ENCODE measurements at regions not wholly inside any gene's neighbourhood (a gene's known extent, or its start where the extent isn't known, plus 50 kb on each side); places are given as distances from the start of the nearest gene placed in this dataset.

GRCh38 chr18:78649421-78649820, 330.2 kb upstream of the SALL3 start:
- H3K27ac Mint-ChIP-seq, result no peak overlapping the region
- no peaks in the 10 kb centered on the region for H3K27me3 Mint-ChIP-seq (ENCODE audit: low read depth)
- H3K36me3 Mint-ChIP-seq (ENCODE audit: insufficient read depth in 2 of 2), result peaks cover 0 to 2% of the 10 kb centered on the region in 2 donors
- no peak for DNase-seq
- no peaks in the 10 kb centered on the region for H3K4me1 Mint-ChIP-seq (ENCODE audit: low read depth)
- H3K4me3 Mint-ChIP-seq, result no peak overlapping the region
- ATAC-seq (replicated peaks in 1 of 2), result no peak
- H3K9me3 Mint-ChIP-seq, result peaks cover 2% of the 10 kb centered on the region in 2 donors

- Mint-ChIP-seq H3K4me3 (no peak overlapping the region), H3K27me3 (ENCODE audit: low read depth) (no peaks in the 10 kb centered on the region), H3K27ac (no peak overlapping the region), H3K36me3 (ENCODE audit: insufficient read depth in 2 of 2) (peaks cover 0 to 2% of the 10 kb centered on the region in 2 donors), H3K9me3 (peaks cover 2% of the 10 kb centered on the region in 2 donors), H3K4me1 (ENCODE audit: low read depth) (no peaks in the 10 kb centered on the region)
- ATAC-seq (replicated peaks in 1 of 2) (no peak), DNase-seq (no peak)
Measured at GRCh38 chr18:78650926-78651325, 328.7 kb upstream of the SALL3 start.

- DNase-seq (no peak), ATAC-seq (replicated peaks in 1 of 2) (no peak)
- H3K9me3 Mint-ChIP-seq, result peaks cover 2% of the 10 kb centered on the region in 2 donors
- H3K4me3 Mint-ChIP-seq, result no peak overlapping the region
- no peaks in the 10 kb centered on the region for H3K4me1 Mint-ChIP-seq (ENCODE audit: low read depth)
- H3K27ac Mint-ChIP-seq, result no peak overlapping the region
- peaks cover 1 to 2% of the 10 kb centered on the region in 2 donors for H3K36me3 Mint-ChIP-seq (ENCODE audit: insufficient read depth in 2 of 2)
- H3K27me3 Mint-ChIP-seq (ENCODE audit: low read depth), result no peaks in the 10 kb centered on the region
Measured at GRCh38 chr18:78652001-78652545, 327.5 kb upstream of the SALL3 start.

- Mint-ChIP-seq H3K9me3 (peaks cover 0 to 2% of the 10 kb centered on the region in 2 donors), H3K27ac (no peak overlapping the region), H3K36me3 (ENCODE audit: insufficient read depth in 2 of 2) (peaks cover 1 to 2% of the 10 kb centered on the region in 2 donors), H3K4me3 (no peak overlapping the region), H3K27me3 (ENCODE audit: low read depth) (peaks cover 4% of the 10 kb centered on the region), H3K4me1 (ENCODE audit: low read depth) (no peaks in the 10 kb centered on the region)
- no peak for ATAC-seq (replicated peaks in 1 of 2)
- DNase-seq, result no peak
Measured at GRCh38 chr18:78655921-78656320, 323.7 kb upstream of the SALL3 start.

GRCh38 chr18:78656346-78656925, 323.2 kb upstream of the SALL3 start:
- no peaks in the 10 kb centered on the region for H3K4me1 Mint-ChIP-seq (ENCODE audit: low read depth)
- peaks cover 0 to 2% of the 10 kb centered on the region in 2 donors for H3K9me3 Mint-ChIP-seq
- H3K36me3 Mint-ChIP-seq (ENCODE audit: insufficient read depth in 2 of 2), result peaks cover 1 to 2% of the 10 kb centered on the region in 2 donors
- DNase-seq (no peak), ATAC-seq (replicated peaks in 1 of 2) (no peak)
- peaks cover 5% of the 10 kb centered on the region for H3K27me3 Mint-ChIP-seq (ENCODE audit: low read depth)
- H3K4me3 Mint-ChIP-seq, result no peak overlapping the region
- H3K27ac Mint-ChIP-seq, result no peak overlapping the region

GRCh38 chr18:78658531-78658930, 321.1 kb upstream of the SALL3 start:
- Mint-ChIP-seq H3K4me1 (ENCODE audit: low read depth) (no peaks in the 10 kb centered on the region), H3K27me3 (ENCODE audit: low read depth) (peaks cover 5% of the 10 kb centered on the region), H3K27ac (no peak overlapping the region), H3K4me3 (no peak overlapping the region), H3K9me3 (no peaks in the 10 kb centered on the region), H3K36me3 (ENCODE audit: insufficient read depth in 2 of 2) (peaks cover 0 to 1% of the 10 kb centered on the region in 2 donors)
- no peak for DNase-seq
- no peak for ATAC-seq (replicated peaks in 1 of 2)

- ATAC-seq (replicated peaks in 1 of 2) (no peak), DNase-seq (no peak)
- Mint-ChIP-seq H3K9me3 (no peaks in the 10 kb centered on the region), H3K4me3 (no peak overlapping the region), H3K4me1 (ENCODE audit: low read depth) (no peaks in the 10 kb centered on the region), H3K27ac (no peak overlapping the region), H3K27me3 (ENCODE audit: low read depth) (peaks cover 5% of the 10 kb centered on the region), H3K36me3 (ENCODE audit: insufficient read depth in 2 of 2) (peaks cover 0 to 1% of the 10 kb centered on the region in 2 donors)
Measured at GRCh38 chr18:78659057-78659456, 320.6 kb upstream of the SALL3 start.

- peaks cover 5% of the 10 kb centered on the region for H3K27me3 Mint-ChIP-seq (ENCODE audit: low read depth)
- peak; percentile 8 to 21 for DNase-seq
- peaks cover 0 to 1% of the 10 kb centered on the region in 2 donors for H3K36me3 Mint-ChIP-seq (ENCODE audit: insufficient read depth in 2 of 2)
- no peak overlapping the region for H3K27ac Mint-ChIP-seq
- H3K9me3 Mint-ChIP-seq, result no peaks in the 10 kb centered on the region
- no peak overlapping the region for H3K4me3 Mint-ChIP-seq
- no peak for ATAC-seq (replicated peaks in 1 of 2)
- no peaks in the 10 kb centered on the region for H3K4me1 Mint-ChIP-seq (ENCODE audit: low read depth)
Measured at GRCh38 chr18:78659748-78660147, 319.9 kb upstream of the SALL3 start.

GRCh38 chr18:78660311-78660710, 319.3 kb upstream of the SALL3 start:
- no peaks in the 10 kb centered on the region for H3K4me1 Mint-ChIP-seq (ENCODE audit: low read depth)
- no peak overlapping the region for H3K27ac Mint-ChIP-seq
- no peak for ATAC-seq (replicated peaks in 1 of 2)
- DNase-seq, result no peak
- no peaks in the 10 kb centered on the region for H3K9me3 Mint-ChIP-seq
- peaks cover 5% of the 10 kb centered on the region for H3K27me3 Mint-ChIP-seq (ENCODE audit: low read depth)
- peaks cover 0 to 1% of the 10 kb centered on the region in 2 donors for H3K36me3 Mint-ChIP-seq (ENCODE audit: insufficient read depth in 2 of 2)
- H3K4me3 Mint-ChIP-seq, result no peak overlapping the region

- ATAC-seq (replicated peaks in 1 of 2) (no peak), DNase-seq (no peak)
- Mint-ChIP-seq H3K27ac (no peak overlapping the region), H3K4me1 (ENCODE audit: low read depth) (no peaks in the 10 kb centered on the region), H3K9me3 (no peaks in the 10 kb centered on the region), H3K36me3 (ENCODE audit: insufficient read depth in 2 of 2) (peaks cover 0 to 1% of the 10 kb centered on the region in 2 donors), H3K4me3 (no peak overlapping the region), H3K27me3 (ENCODE audit: low read depth) (peaks cover 5% of the 10 kb centered on the region)
Measured at GRCh38 chr18:78661316-78661715, 318.3 kb upstream of the SALL3 start.

GRCh38 chr18:78662879-78663278, 316.7 kb upstream of the SALL3 start:
- no peak overlapping the region for H3K4me3 Mint-ChIP-seq
- peaks cover 5% of the 10 kb centered on the region for H3K27me3 Mint-ChIP-seq (ENCODE audit: low read depth)
- no peak for DNase-seq
- no peaks in the 10 kb centered on the region for H3K9me3 Mint-ChIP-seq
- H3K27ac Mint-ChIP-seq, result no peak overlapping the region
- H3K4me1 Mint-ChIP-seq (ENCODE audit: low read depth), result no peaks in the 10 kb centered on the region
- ATAC-seq (replicated peaks in 1 of 2), result no peak
- H3K36me3 Mint-ChIP-seq (ENCODE audit: insufficient read depth in 2 of 2), result no peaks in the 10 kb centered on the region

- ATAC-seq (replicated peaks in 1 of 2) (no peak), DNase-seq (no peak)
- Mint-ChIP-seq H3K27ac (no peak overlapping the region), H3K27me3 (ENCODE audit: low read depth) (peaks cover 5% of the 10 kb centered on the region), H3K4me3 (no peak overlapping the region), H3K36me3 (ENCODE audit: insufficient read depth in 2 of 2) (no peaks in the 10 kb centered on the region), H3K9me3 (no peaks in the 10 kb centered on the region), H3K4me1 (ENCODE audit: low read depth) (no peaks in the 10 kb centered on the region)
Measured at GRCh38 chr18:78664048-78664447, 315.6 kb upstream of the SALL3 start.

- no peak overlapping the region for H3K4me3 Mint-ChIP-seq
- DNase-seq (no peak), ATAC-seq (replicated peaks in 1 of 2) (no peak)
- H3K4me1 Mint-ChIP-seq (ENCODE audit: low read depth), result no peaks in the 10 kb centered on the region
- no peaks in the 10 kb centered on the region for H3K9me3 Mint-ChIP-seq
- peaks cover 5% of the 10 kb centered on the region for H3K27me3 Mint-ChIP-seq (ENCODE audit: low read depth)
- H3K27ac Mint-ChIP-seq, result no peak overlapping the region
- no peaks in the 10 kb centered on the region for H3K36me3 Mint-ChIP-seq (ENCODE audit: insufficient read depth in 2 of 2)
Measured at GRCh38 chr18:78664848-78665247, 314.8 kb upstream of the SALL3 start.

GRCh38 chr18:78665644-78666043, 314.0 kb upstream of the SALL3 start:
- Mint-ChIP-seq H3K9me3 (no peaks in the 10 kb centered on the region), H3K36me3 (ENCODE audit: insufficient read depth in 2 of 2) (no peaks in the 10 kb centered on the region), H3K27ac (no peak overlapping the region), H3K4me3 (no peak overlapping the region), H3K4me1 (ENCODE audit: low read depth) (no peaks in the 10 kb centered on the region), H3K27me3 (ENCODE audit: low read depth) (peaks cover 4% of the 10 kb centered on the region)
- no peak for DNase-seq
- no peak for ATAC-seq (replicated peaks in 1 of 2)

All from activated T-cell treated with anti-CD3 and anti-CD28 coated beads, Interleukin-2, amount 50 U/mL, for 72 hours (primary cell).